ENCODE measurements at regions not wholly inside any gene's neighbourhood (a gene's known extent, or its start where the extent isn't known, plus 50 kb on each side); places are given as distances from the start of the nearest gene placed in this dataset.
"Not testable (repeated sequence)": the region's sequence is repeated elsewhere in the genome, so short reads cannot be mapped to it uniquely, and the experiment has no call there.

DNA sequence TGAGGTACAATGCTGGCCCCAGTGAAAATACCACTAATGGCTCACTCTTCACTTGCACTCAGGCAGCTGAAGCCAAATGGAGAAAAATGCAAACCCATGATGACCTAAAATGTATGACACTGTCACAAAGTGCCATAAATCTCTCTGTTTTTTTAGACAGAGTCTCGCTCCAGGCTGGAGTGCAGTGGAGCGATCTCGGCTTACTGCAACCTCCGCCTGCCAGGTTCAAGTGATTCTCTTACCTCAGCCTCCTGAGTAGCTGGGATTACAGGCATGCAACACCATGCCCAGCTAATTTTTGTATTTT, 64.5 kb upstream of the CCNY start:
- FAIRE-seq; H3K27me3 ChIP-seq (ENCODE audit: control insufficient read depth in 2 of 2, insufficient read depth in 2 of 2, low read length in 2 of 2); in situ Hi-C loops (cut with MboI); H3K9me1 ChIP-seq (ENCODE audit: control insufficient read depth, insufficient read depth, low read length); H4K20me1 ChIP-seq (replicated peaks; ENCODE audit: control insufficient read depth, insufficient read depth, low read length); H3K9ac ChIP-seq (ENCODE audit: insufficient read depth in 1 of 2, low read depth in 2 of 2, low read length in 2 of 2); H3K4me3 ChIP-seq; BruUV-seq (replicated peaks); POLR2A ChIA-PET; H3K9me3 ChIP-seq (replicated peaks; ENCODE audit: control insufficient read depth, insufficient read depth, low read depth, low read length); ATAC-seq; H2AFZ ChIP-seq (ENCODE audit: low read depth, low read length); H3K4me2 ChIP-seq (ENCODE audit: insufficient read depth, low read length); H3K79me2 ChIP-seq (ENCODE audit: control insufficient read depth, insufficient read depth, low read length); intact Hi-C loops (cut with micrococcal nuclease); CTCF ChIA-PET (ENCODE audit: low intra/inter-chr PET ratio); H3K27ac ChIP-seq (ENCODE audit: extremely low read depth, low read depth, low read length); DNase-seq (ENCODE audit: extremely low read depth in 1 of 4, low spot score in 3 of 4); H3K36me3 ChIP-seq (ENCODE audit: control insufficient read depth, insufficient read depth, low read length): not testable (repeated sequence)
- TF ChIP-seq, protein P1, sequence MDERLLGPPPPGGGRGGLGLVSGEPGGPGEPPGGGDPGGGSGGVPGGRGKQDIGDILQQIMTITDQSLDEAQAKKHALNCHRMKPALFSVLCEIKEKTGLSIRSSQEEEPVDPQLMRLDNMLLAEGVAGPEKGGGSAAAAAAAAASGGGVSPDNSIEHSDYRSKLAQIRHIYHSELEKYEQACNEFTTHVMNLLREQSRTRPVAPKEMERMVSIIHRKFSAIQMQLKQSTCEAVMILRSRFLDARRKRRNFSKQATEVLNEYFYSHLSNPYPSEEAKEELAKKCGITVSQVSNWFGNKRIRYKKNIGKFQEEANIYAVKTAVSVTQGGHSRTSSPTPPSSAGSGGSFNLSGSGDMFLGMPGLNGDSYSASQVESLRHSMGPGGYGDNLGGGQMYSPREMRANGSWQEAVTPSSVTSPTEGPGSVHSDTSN (CRISPR knock-in tag; IDR thresholded peaks at IDR 0.05; ENCODE audit: low read depth) = not testable (repeated sequence)
- TF ChIP-seq, protein P1 (tag; conservative IDR thresholded peaks at IDR 0.05; ENCODE audit: low read depth) = peak; percentile 76
- TF ChIP-seq MEIS2 (IDR thresholded peaks at IDR 0.05; ENCODE audit: partially characterized antibody) = peak; percentile 77
- TF ChIP-seq, protein P2, sequence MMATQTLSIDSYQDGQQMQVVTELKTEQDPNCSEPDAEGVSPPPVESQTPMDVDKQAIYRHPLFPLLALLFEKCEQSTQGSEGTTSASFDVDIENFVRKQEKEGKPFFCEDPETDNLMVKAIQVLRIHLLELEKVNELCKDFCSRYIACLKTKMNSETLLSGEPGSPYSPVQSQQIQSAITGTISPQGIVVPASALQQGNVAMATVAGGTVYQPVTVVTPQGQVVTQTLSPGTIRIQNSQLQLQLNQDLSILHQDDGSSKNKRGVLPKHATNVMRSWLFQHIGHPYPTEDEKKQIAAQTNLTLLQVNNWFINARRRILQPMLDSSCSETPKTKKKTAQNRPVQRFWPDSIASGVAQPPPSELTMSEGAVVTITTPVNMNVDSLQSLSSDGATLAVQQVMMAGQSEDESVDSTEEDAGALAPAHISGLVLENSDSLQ (IDR thresholded peaks at IDR 0.05) = 0 out of 2 replicates have a peak, but pooled peaks have one; percentile 4
- peaks cover 9 to 16% of the 10 kb centered on the region in 2 experiments for H3K4me1 ChIP-seq (replicated peaks in 1 of 2; ENCODE audit: control insufficient read depth in 2 of 2, insufficient read depth in 2 of 2, low read length in 2 of 2)
- whole genome bisulfite sequencing (ENCODE audit: insufficient coverage, low coverage, missing lambda C conversion rate) = 50% methylated on average over 4 of the region's 4 CpGs
